ENCODE measurements at regions not wholly inside any gene's neighbourhood (a gene's known extent, or its start where the extent isn't known, plus 50 kb on each side); places are given as distances from the start of the nearest gene placed in this dataset.
A peak's percentile ranks its signal among the peaks of the same experiment; 100 is the strongest.

- TF ChIP-seq ZNF462 (CRISPR knock-in tag; IDR thresholded peaks at IDR 0.05) (no peak), JUNB (IDR thresholded peaks at IDR 0.05; ENCODE audit: unreplicated experiment) (no peak), ZNF331 (CRISPR knock-in tag; IDR thresholded peaks at IDR 0.05; ENCODE audit: low read depth) (no peak), ETS1 (IDR thresholded peaks at IDR 0.05) (no peak), NANOG (IDR thresholded peaks at IDR 0.05; ENCODE audit: borderline replicate concordance) (no peak), POLR2AphosphoS5 (IDR thresholded peaks at IDR 0.05; ENCODE audit: low read depth) (no peak)
Measured at GRCh38 chr6:156406688-156407087, 370.5 kb upstream of the ARID1B start (continued).

GRCh38 chr6:156406099-156406498, 371.1 kb upstream of the ARID1B start:
- H3K27ac Mint-ChIP-seq: no peak overlapping the region
- H3K27ac ChIP-seq (ENCODE audit: low read depth): no peak overlapping the region
- H3K4me1 Mint-ChIP-seq: peaks cover 14% of the 10 kb centered on the region; the same call in 2 of the 3 replicates
- no peaks in the 10 kb centered on the region for H3K36me3 ChIP-seq (ENCODE audit: insufficient read depth)
- ATAC-seq (peak; percentile 89), DNase-seq (ENCODE audit: low spot score) (peak; percentile 19)
- no peaks in the 10 kb centered on the region; the same call in 1 of the 3 replicates for H3K9me3 Mint-ChIP-seq
- H3F3A ChIP-seq (replicated peaks; ENCODE audit: low read depth): no peaks in the 10 kb centered on the region
- H3K79me2 ChIP-seq (replicated peaks; ENCODE audit: insufficient read depth): no peaks in the 10 kb centered on the region
- no peaks in the 10 kb centered on the region for H4K20me1 ChIP-seq (replicated peaks; ENCODE audit: insufficient read depth)
- peaks cover 2% of the 10 kb centered on the region for H3K27me3 Mint-ChIP-seq (ENCODE audit: insufficient read depth, low read depth, poor library complexity)
- no peaks in the 10 kb centered on the region for H3K9me2 ChIP-seq (ENCODE audit: insufficient read depth)
- no peaks in the 10 kb centered on the region for H3K27me3 ChIP-seq (ENCODE audit: insufficient read depth)
- no peaks in the 10 kb centered on the region for H3K36me3 Mint-ChIP-seq (ENCODE audit: low read depth)
- H3K4me1 ChIP-seq (ENCODE audit: insufficient read depth): peaks cover 19% of the 10 kb centered on the region
- H3K4me2 ChIP-seq: peak overlapping the region; percentile 8
- H3K4me3 ChIP-seq: no peak overlapping the region
- no peak overlapping the region for H2AFZ ChIP-seq
- H3K4me3 Mint-ChIP-seq: no peak overlapping the region
- TF ChIP-seq NANOG (IDR thresholded peaks at IDR 0.05; ENCODE audit: borderline replicate concordance) (no peak), EZH2phosphoT487 (IDR thresholded peaks at IDR 0.05; ENCODE audit: unreplicated experiment) (no peak), ZNF331 (CRISPR knock-in tag; IDR thresholded peaks at IDR 0.05; ENCODE audit: low read depth) (no peak), ZNF462 (CRISPR knock-in tag; IDR thresholded peaks at IDR 0.05) (no peak)

Data from GM23338 (cell line).